HG02588 (cell line): ENCODE measurements at regions not wholly inside any gene's neighbourhood (a gene's known extent, or its start where the extent isn't known, plus 50 kb on each side); places are given as distances from the start of the nearest gene placed in this dataset.

Source experiments
- ATAC-seq: cut with Tn5 transposase; IDR thresholded peaks from one replicate; pipeline ENCODE4 v1.9.1; 2021; ENCODE audit warnings: mild to moderate bottlenecking, moderate library complexity; ENCODE audit not compliant: unreplicated experiment

DNA sequence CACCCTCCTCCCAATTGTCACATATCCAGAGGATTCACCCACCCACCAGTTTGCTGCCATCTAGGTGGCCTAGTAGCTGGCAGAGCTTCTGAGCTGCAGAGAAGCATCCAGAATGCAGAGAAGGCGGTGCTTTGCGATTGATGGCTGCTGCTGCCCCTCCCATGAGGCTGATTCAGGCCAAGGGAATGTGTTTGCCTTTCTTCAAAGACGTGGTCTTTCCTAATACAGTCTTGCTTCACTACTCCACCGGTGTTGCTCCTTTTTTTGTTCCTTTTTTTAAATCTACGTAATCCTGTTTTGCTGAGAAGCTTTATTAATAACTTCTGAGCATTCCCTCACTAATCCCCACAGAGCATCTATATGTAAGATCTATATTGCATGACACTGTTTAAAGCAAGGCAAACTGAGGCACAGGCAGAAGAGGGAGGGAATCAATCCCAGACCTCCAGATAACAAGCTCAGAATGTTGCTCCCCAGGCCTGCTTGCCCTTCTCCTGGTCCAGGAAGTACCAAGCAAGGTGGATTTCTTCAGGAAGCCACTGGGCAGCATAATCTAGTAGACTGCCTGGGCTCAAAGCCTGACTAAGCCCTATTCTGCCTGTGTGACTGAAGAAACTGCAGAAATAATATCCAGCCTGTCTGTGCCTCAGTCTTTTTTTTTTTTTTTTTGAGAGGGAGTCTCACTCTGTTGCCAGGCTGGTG is 275.5 kb upstream of the FMN2 start:
- ATAC-seq: no peak

DNA sequence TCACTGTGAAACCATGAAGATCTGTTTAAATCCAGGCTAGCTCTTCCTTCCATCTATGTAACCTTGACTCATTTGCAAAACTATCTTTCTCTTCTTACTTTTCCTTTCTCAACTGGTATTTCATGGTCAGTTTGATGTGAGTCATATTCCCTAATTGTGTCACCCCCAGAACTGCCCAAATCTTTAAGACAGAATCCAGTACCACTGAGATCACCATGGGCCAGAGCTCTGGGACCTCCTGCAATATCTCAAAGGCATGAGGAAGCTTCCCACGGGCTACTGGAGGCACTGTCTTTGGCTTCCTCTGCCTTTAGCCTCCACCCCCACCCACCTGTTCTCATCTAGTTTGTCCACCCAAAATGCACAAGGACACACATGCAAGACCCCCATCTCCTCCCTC is 274.4 kb upstream of the FMN2 start:
- ATAC-seq: no peak

DNA sequence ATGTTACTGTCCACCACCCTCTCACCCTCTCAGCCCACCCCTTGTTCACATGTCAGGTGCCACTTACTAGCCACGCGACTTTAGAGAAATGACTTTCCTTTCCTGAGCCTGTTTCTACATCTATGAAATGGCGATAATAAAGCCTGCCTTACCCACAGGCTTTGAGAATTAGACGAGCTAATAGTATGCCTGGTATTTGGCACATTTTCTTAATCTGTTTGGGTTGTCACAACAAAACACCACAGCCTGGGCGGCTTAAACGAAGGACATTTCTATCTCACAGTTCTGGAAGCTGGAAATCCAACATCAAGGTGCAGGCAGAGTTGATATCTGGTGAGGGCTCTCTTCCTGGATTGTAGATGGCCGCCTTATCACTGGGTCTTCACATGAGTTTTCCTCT is 273.9 kb upstream of the FMN2 start:
- ATAC-seq: no peak

DNA sequence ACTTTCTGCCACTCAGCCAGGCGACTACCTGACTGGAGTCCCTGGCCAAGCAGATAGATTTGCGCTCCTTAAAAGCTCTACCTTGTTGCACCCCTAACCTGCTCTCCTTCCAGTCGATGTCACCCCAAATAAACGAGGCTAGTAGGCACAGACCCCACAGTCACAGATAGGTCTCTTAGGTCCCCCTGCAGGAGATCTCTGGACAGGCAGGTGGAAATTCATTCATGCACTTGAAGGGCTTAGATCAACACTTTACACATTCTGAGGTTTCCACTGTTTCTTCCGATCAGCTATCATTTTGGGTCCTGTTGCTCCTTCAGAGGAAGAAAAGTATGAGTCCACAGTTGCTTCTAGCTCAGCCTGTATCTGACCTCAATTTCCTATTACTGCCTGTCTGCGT is 272.6 kb upstream of the FMN2 start:
- no peak for ATAC-seq

DNA sequence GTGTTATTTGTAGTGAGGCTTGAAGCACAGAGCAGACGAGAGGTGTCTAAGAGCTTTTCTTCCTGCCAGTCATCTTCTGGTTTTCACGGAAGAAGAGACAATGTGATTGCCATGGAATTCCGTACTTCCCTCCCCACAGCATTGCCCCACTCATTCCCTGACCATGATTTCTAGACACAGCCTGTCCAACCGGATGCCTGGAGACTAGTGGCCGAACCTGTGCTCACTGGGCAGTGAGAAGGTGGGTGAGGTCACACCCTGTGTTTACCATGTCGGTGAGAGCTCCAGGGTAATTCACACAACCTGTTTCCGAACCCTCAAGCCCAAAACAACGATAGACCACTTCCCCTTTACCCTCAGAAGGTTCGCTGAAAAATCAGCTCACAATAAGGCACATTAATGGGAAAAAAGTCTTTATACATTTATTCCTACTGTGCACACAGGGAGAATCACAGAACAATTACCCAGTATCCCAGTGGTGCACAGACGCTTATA is 271.9 kb upstream of the FMN2 start:
- no peak for ATAC-seq

DNA sequence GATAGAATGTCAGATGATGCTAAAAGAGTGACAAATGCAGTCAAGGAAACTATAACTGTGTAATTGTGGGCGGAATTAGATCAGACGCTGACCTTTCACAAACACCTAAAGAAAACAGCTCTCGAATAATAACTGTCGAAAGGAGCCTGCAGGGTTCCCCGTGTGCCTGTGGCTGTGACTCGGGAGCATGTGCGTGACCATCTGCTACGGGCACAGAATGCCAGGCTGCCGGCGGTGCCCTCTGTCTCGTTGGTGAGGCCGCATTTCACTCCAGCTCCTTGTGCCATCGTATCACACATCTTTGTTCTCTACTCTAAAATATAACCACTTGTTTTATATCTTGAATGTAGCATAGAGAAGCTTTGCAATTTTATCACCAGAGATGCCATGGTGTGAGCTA is 267.8 kb upstream of the FMN2 start:
- ATAC-seq: no peak

DNA sequence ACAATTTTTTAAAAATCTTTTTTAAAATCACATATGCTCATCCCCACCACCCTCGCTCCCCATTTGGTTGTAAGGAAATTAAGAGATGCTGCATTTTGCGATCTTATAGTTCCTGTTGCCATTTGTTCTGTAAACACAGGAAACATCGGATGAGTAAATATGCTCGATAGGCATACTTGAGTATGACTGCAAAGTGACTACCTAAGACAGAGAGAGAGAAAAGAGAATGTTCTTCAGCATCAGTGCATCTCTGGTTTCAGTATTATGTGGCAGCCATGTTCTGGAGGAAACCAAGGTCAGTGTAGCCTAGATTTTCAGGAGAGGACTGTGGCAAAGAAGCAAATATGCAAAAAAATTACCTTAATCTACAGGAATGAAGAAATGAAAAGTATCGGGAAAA is 265.5 kb upstream of the FMN2 start:
- no peak for ATAC-seq

DNA sequence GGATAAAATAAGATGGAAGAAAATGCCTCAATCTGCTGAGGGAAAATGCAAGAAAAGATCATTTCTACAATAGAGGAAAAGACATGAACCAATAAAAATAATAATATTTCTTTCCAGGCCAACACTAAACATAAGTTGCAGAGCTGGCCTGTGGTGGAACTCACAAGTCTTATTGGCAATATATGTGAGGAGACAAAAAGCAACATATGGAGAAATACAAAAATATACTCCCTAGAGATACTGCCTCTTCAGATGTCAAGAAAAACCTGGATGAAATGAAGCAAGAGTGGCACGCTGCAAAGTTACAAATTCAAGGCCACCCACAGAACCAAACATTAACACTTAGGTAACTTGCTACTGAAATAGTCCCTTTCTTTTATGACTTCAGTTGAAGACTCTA is 264.9 kb upstream of the FMN2 start:
- no peak for ATAC-seq

DNA sequence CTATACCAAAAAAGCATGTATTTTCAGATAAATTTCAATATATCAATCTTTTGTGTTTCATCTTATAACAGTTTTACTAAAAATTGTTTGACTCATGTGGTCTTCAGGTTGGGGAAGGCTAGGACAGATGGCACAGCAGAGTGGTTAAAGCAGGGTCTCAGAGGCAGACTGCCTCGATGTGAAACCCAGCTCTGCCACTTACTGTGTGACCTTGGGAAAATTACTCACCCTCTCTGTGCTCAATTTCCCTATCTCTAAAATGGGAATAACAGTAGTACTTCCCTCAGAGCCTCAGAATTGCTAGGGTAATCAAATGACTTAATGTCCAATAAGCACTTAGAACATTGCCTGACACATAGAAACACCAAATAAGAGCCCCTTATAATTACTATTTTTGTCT is 262.1 kb upstream of the FMN2 start:
- ATAC-seq: no peak

DNA sequence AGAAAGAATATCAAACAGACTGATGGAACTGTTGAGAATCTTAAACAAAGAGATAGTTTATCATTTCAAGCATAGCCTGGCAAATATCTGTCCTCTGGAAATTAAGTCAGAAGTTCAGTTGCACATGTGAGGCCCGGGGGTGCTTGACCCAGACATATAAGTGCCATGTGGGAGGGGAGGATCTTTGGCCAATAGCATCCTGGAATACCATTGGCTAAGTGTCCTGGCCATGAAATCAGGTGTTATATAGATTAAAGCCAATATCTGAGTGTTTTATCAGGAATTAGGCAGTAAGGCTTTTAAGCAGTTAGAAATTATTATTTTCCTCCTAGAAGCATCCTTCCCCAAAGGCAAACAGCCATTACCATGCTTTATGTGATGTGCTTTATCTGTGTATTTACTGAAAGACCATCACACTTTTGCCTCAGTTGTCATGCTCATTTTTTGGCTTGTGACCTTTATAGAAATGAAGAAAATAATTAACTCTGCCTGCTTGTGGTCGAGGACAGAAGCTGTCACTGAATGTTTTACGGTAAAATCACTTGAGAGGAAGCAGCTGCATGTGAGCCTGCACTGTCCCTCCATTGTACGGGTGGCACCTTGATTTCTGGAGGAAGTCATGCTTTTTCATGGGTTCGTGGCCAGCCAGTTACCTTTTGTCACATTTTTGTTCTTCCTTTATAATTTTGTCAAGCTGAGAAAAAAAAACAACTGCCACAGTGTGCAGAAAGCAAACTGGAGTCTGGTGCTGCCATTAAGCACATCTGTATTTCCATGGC is 259.9 kb upstream of the FMN2 start:
- ATAC-seq: no peak

DNA sequence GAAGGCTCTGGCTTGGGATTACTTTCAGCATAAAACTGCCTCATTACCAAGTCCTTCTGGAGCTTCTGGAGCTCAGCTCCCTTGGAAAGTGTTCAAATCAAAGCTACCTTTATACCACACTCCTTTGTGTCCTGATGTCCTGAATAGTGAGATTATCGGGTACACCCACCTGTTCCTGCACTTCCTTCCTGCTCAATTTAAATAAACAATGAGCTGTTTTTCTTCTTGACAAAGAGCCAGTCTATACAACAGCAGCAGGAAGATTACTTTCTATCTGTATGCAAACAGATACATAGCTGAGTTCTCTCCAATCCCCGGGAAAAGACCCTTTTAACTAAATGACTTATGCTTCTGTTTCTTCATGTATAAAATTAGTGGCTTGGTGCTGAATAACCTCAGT is 258.0 kb upstream of the FMN2 start:
- no peak for ATAC-seq

DNA sequence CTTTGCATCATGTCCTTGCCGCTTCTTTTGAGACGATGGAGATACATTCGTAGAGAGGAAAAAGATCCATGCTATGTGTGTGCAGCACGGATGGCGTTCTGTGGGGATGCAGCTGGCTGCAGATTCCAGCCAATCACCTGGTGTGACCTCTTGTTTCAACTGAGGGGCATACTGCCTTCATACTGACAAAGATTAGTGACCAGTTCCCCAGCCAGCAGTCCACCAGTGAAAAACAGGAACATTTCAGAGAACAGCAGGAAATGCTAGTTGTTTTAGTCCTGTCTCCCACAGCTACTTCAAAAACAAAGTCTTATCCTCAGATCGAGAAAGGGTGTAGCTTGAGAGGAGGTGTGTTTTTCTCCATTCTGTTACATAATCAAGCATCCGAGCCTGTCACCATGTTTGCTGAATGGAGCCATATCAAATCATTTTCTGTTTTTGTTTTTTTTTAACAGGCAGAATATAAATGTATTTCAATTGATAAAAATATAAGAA is 255.7 kb upstream of the FMN2 start:
- ATAC-seq: no peak

DNA sequence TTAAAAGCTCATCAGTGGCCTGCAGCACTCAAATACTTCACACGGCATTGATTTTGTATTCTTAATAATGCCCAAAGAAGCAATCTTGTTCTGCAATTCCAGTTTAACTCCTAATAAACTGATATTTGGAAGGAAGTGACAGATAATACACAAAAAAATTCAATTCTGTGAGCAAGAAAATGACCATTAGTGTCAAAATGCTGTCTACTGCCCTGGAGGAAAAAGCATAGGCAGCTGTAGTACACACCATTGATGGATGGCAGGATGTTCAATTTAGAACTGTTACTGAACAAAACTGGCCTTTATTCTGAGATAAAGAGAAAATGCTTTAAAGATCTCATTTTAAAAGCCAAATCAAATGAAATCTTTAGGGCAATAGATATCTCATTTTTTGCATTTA is 251.3 kb upstream of the FMN2 start:
- ATAC-seq: no peak

DNA sequence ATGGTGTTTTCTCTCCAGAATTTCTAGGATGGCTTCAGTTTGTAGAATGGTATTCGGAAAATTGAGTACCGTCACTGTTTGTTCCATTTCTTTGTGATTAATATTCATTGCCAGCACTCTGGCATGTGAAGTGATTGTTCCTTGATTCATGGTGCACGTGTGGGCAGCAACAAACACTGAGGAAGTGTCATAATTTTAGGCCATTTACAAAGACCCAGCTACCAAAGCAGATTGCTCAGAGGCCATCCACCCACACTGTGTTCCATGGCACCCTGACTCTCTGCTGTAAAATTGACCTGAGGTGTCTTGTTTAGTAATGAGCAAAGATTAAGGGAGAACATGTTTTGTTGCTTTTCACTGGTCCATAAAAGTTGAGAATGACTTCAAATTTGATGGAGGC is 250.9 kb upstream of the FMN2 start:
- no peak for ATAC-seq

DNA sequence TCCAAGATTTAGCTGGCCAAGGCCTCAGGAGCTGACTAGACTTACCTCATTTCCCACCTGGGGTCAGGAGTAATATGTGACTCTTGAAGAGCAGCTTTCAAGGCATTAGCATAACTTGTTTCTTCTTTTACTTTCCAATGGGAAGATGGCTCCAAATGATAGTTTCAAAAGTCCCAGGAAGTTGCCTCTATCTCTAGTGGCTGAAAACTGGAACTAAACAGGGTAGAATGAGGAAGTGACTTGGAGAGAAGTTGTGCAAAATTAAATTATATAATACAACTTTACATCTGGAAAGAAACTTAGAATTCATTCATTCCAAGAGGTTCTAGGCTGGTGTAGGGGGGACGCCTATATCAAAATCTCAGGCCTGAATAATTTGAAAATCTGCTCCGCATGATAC is 250.1 kb upstream of the FMN2 start:
- no peak for ATAC-seq

DNA sequence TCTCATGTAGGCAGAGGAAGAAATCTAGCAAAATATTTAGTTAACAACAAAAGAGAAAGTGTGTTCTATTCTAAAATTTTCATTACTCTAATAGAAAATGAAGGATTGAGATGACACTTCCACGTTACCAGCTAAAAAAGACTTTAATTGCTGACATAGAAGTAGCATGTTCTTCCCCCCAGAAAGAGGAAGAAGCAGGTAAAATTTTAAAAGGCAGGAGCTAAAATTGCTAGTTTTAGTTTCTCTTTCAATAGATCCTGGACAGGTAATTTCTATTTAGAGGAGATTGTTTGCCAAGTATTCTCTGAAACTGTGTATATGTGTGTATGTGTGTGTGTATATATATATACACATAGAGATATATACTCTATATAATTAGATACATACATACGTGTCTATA is 248.1 kb upstream of the FMN2 start:
- no peak for ATAC-seq

DNA sequence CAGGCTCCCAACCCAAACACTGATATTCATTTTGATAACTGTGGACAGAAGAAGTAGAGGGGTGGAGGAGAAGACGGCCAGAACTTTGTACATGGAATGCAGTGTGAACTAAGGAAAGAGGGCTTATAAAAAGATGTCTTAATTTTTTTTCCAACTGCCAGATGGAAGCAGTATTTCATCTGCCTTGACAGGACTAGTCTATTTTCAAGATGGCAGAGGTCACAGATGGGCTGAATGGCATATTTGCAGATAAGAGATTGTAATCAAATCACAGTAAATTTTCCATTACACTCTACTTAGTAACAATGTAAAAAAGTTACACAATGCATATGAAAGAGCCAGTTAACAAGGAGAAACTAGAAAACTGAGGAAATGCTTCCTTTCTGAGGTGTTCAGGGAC is 246.8 kb upstream of the FMN2 start:
- ATAC-seq: no peak

DNA sequence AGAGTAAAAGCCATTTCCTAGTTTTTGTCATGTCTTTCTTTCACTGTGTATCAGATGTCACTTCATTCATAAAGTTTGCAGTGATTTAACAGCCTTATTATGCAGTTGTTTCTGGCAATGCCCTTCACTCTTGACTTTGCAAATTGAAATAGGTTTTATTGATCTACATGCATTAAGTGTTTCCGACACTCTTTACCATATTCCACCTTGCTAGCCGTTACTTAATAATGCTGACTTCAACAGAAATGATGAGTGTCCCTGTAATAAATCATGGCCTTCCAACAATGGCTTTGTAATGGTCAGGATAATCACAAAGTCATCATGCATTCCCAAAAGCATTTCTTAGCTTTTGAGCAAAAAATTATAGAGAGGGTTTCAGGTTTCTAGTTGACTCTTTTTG is 236.8 kb upstream of the FMN2 start:
- ATAC-seq: no peak

DNA sequence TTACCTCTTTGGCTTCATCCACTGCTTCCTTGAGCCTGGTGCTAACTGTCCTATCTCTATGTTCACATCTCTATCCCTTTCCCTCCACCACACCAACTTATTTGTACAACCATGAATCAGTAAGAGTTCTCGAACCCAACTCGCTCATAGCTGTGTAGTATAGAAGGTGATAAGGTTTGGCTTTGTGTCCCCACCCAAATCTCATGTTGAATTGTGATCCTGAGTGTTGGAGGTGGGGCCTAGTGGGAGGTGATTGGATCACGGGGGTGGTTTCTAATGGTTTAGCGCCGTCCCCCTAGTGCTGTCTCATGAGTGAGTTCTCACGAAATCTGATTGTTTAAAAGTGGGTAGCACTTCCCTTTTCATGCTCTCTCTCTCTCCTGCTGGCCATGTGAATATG is 235.6 kb upstream of the FMN2 start:
- no peak for ATAC-seq

DNA sequence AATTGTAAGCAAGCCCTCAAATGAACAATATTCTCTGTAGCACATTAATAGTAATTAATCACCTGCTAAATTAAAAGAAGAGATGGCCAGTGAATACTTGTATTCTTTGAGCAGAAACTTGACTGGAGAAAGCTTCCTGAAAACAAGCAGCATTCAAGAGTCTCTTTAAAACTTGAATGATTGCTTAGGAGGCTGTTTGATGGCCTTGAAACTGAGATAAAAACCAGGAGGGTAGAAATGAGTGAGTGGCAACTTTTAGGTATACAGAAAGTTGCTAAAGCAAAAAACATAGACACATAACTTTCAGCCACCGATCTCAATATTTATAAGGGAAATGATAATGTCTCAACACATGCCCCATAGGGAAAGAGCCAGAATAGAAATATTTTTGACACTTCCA is 234.8 kb upstream of the FMN2 start:
- no peak for ATAC-seq

DNA sequence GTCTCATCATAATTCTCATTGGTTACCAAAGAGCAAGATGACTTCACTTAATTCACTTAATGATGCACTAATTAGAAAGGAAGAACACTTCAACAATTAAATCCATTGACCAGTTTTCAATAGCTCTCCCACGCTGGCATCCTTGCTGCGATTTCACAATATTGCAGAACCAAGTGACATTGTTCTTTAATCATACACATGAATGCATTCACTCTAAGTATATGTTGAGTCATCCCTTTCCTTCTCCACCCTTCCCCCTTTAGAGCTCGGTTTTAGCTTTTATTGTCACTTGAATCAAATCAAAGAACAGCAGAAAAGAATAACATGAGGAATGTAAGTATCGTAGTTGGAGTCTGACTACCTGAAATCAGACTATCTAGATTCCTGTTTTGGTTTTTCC is 233.6 kb upstream of the FMN2 start:
- ATAC-seq: no peak

DNA sequence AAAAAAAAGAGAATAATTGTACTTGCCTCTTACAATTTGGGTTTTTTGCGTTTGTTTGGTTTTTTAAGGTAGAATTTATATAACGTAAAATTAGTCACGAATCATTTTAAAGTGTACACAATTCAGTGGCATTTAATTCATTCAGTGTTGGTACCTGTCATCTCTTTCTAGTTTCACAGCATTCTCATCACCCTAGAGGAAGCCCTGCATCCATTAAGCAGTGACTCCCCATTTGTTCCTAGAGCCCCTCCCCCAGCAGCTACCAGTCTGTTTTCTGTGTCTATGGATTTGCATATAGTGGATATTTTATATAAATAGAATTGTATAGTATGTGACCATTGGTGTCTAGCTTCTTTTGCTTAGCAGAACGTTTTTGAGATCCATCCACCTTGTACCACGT is 233.2 kb upstream of the FMN2 start:
- no peak for ATAC-seq
